HG03460 (cell line): ENCODE measurements at regions not wholly inside any gene's neighbourhood (a gene's known extent, or its start where the extent isn't known, plus 50 kb on each side); places are given as distances from the start of the nearest gene placed in this dataset.

Experiments
- ATAC-seq: cut with Tn5 transposase; IDR thresholded peaks from one replicate; pipeline ENCODE4 v1.9.1; 2021; ENCODE audit not compliant: unreplicated experiment

DNA sequence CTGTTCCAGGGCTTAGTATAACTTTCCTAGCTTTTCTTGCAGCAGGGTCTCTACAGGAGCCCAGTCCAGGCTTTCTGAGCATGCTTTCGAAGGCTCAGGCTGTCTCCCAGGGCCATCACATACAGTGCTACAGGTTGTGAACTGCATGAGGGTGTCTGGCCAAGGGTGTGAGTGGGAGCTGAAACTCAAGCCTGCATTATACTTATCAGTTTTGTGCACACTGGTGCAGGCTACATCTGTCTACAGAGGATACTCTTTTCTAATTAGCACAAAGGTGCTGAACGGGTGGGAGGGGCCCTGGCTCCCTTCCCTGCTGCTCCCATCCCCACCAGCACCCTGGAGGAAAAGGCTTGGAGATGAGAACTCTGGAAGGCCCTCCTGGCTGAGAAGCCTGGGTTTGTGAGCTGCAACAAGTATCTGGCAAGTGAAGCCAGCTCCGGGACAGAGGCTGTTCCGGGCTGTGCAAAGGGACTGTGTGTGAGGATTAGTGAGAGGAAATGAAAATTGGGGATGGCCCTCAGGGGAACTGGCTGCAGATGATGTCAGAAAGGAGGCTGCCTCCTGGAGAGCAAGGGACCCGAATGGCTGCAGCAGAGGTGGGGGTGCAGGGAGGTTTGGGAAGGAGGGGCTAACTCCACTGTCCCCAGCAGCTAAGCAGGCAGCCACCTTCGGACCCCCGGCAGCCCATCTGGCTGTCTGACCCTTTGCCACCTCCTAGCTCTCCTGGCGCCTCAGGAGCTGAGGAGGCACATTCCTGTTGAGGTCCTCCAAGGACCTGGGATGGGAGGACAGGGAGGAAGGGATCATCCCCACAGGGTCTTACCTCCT lies 68.5 kb downstream of the EFNB1 start:
- ATAC-seq: no peak

DNA sequence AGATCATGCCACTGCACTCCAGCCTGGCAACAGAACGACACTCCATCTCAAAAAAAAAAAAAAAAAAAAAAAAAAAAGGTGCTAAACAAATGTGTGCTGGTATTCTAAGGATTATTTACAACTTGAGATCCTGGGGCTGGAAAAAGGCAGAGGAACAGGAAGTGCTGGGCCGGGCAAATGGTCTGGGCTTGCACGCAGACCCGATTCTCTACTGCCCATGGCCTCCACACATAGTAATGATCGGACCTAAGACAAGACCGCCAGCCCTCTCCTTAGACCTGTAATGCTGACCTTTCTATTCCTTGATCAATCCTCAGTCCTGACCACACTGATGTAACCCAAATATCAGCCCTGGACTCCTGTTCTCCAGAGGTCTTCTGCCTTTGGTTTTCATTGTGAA lies 67.8 kb downstream of the EFNB1 start:
- ATAC-seq: no peak

DNA sequence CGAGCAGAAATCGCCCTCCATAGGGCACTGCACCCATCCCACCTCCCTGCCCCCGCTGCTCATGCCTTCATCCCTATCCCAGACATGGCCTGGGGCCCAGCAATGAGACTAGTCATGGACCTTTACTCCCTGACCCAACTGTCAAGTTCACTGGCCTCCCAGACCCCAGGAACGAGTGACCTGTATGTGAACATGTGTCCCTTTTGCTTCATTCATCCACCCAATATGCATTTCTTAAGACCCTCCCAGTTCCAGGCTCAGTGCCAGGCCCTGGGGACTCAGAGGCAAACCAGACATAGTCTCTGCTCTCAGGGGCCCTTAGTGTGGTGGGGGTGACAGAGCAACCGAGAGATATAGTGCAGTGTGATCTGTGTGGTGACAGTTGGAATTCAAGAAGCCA lies 67.0 kb downstream of the EFNB1 start:
- no peak for ATAC-seq

DNA sequence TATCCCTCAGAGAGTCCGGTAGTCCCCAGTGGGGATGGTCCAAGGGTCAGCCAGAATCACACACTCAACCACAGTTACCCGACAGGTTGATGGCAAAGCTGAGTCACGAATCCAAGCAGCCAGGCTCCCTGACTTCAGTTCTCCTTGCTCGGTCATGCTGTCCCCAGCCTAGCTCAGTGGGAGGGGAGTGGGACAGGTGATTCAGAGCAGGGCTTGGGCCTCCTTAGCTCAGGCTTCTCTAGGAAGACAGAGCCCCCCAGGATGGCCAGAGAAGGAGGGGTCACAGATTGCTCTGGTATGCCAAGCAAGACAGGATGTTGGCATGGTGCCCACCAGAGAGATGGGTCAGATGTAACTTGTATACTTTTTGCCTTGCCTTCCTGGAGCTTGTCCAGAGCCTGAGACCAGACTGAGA lies 66.5 kb downstream of the EFNB1 start:
- no peak for ATAC-seq

DNA sequence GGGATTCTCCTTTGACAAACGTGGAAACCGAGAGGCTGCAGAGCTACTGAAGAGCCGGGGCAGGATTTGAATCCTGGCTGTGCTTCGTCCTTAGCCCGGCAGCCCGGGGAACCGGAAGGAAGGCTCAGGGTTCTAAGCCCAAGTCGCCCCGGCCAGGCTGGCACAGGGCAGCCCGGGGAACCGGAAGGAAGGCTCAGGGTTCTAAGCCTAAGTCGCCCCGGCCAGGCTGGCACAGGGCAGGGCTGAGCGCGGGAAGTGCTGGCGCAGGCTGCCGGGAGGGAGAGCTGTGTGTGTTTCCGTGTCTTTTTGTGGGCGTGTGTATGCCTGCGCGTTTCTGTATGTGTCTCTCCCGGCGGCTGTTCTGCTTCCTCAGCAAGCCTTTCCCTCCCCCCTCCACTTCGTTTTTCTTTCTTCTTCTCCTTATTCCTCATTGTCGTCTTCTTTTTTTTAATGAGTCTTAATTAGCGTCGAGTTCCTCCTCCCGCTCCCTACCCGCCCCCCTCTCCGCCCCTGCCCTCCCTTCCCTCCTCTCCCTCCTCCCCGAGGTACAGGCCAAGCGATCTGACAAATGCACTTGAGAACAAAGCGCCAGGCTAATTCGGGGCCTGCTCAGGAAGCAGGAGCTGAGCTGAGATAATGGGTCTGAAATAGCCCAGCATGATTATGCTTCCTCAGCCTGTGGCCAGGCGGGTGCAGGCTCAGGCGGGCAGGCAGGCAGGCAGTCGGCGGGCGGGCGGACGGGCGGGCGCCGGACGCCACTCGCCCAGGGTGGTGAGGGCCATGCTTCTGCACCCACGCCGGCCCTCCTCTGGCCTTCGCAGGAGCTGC lies 65.9 kb downstream of the EFNB1 start:
- ATAC-seq: no peak

DNA sequence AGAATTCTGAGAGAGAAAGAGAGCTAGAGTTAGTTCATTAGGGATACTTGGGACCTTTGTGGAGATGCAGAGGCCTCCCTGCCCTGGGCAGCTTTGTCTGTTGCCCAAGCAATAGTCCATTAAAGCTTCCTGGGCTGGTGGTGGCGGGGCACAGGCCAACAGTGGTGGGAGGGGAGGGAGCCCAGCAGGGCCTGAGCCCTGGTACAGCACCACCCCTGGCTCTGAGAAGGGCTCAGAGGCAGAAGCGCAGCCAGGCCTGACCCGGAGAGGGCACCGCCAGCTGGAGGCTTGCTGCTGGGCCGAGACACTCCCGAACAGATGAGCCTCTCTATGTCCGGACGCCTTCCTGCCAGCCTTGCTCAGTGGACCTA lies 65.3 kb downstream of the EFNB1 start:
- no peak for ATAC-seq

DNA sequence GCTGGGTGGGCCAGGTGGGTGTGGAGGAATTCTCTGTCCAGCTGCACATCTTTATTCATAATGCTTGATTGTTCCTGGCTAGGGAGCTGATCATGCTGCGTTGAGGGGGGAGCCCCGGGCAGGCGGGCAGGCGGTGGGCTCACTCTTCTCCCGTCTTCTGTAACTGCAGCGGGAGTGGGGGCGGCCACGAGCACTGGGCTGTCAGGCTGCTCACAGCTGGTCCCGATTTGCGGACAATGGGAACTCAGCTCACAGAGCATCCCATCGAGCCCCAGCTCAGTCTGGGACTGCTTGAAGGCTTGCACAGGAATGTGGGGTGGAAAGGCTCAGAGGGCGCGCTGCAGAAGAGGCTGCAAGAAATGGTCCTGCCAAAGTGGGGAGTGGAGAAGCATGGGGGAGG lies 63.8 kb downstream of the EFNB1 start:
- ATAC-seq: no peak

DNA sequence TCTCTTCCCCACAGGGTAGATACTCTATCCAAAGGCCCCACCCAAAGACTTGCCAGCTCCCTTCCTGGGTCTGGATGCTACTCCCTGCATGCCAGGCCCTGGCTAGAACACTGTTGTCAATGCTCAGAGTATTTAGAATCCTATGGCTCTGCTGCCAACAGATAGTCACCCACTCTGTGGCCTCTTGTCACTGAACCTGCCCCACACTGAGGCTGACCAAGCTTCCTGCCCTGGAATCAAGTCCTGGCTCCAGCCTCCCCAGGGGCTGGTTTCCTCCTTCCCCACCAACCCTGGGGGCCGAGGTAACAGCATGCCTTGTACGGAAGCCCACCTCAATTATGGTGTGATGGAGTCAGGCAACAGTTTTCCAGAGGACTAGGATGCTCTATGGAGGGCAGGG lies 63.3 kb downstream of the EFNB1 start:
- no peak for ATAC-seq
